GM12874 (cell line): ENCODE measurements at regions not wholly inside any gene's neighbourhood (a gene's known extent, or its start where the extent isn't known, plus 50 kb on each side); places are given as distances from the start of the nearest gene placed in this dataset.

Experiments used
- CTCF ChIP-seq: IDR thresholded peaks from 2 replicates; pipeline ENCODE4 v1.5.1; 2011; ENCODE audit warnings: low read depth, mild to moderate bottlenecking, control low read depth, low read length, moderate library complexity; ENCODE audit not compliant: insufficient read depth

- no peak for TF ChIP-seq CTCF
These were observed 235.7 kb upstream of the SEMA3C start for GRCh38 chr7:81154565-81154964.

- TF ChIP-seq CTCF, result no peak
These were observed 232.1 kb upstream of the SEMA3C start for GRCh38 chr7:81150951-81151361.

DNA sequence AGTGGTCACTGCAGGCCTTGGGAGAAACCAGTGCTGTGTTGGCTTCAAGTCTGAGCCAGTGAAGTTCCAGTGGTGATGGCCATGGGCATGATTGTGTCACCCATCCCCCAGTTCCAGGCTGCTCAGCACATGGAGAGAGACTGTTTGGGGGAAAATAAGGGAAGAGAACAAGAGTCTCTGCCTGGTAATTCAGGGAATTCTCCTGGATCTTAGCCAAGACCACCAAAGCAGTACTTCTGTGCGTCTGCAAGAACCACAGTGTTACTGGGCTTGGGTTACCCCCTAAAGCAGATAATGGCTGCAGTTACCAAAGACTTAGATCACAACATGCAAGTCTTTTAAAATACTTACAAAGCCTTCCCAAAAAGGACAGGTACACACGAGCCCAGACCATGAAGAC lies 225.0 kb upstream of the SEMA3C start:
- TF ChIP-seq CTCF, result no peak

- TF ChIP-seq CTCF, result no peak
These were observed 221.9 kb upstream of the SEMA3C start for GRCh38 chr7:81140775-81141174.

- no peak for TF ChIP-seq CTCF
These were observed 221.4 kb upstream of the SEMA3C start for GRCh38 chr7:81140252-81140651.

GRCh38 chr7:81138870-81139269 lies 220.0 kb upstream of the SEMA3C start:
- TF ChIP-seq CTCF, result no peak

- no peak for TF ChIP-seq CTCF
These were observed 216.5 kb upstream of the SEMA3C start for GRCh38 chr7:81135324-81135723.

DNA sequence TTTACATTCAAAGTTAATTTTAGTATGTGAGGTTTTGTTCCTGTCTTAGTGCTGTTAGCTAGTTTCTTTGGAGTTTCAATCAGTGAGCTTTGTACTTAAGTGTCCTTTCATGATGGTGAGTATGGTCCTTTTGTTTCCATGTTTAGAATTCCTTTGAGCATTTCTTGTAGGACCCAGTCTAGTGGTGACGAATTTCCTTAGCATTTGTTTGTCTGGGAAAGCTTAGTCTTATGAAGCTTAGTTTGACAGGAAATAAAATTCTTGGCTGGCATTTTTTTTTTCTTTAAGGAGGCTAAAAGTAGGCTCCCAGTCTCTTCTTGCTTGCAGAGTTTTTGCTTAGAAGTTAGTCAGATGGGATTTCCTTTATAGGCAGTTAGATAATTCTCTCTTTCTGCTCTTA lies 209.2 kb upstream of the SEMA3C start:
- no peak for TF ChIP-seq CTCF
